HEK293 (cell line): ENCODE measurements at regions not wholly inside any gene's neighbourhood (a gene's known extent, or its start where the extent isn't known, plus 50 kb on each side); places are given as distances from the start of the nearest gene placed in this dataset.

ENCODE experiments used
- CTCF ChIP-seq: fragments of 450-650 bp; formaldehyde crosslinking; IDR thresholded peaks from 2 replicates; pipeline ENCODE4 v1.5.1; 2016; ENCODE audit warnings: missing biosample characterization, missing genetic modification characterization
- ELK4 ChIP-seq: IDR thresholded peaks from 2 replicates; pipeline ENCODE4 v1.6.1; 2011; ENCODE audit warnings: mild to moderate bottlenecking, low read depth, low read length, borderline replicate concordance
- ZNF521 ChIP-seq: fragments of 450-650 bp; formaldehyde crosslinking; IDR thresholded peaks from 2 replicates; pipeline ENCODE4 v1.5.1; 2017; ENCODE audit warnings: missing biosample characterization, mild to moderate bottlenecking, missing genetic modification characterization
- ZSCAN18 ChIP-seq: fragments of 450-650 bp; formaldehyde crosslinking; IDR thresholded peaks from 2 replicates; pipeline ENCODE4 v1.5.1; 2016; ENCODE audit warnings: missing biosample characterization, missing genetic modification characterization

- TF ChIP-seq CTCF (tag by site-specific recombination) = no peak
- TF ChIP-seq ELK4 = no peak
- no peak for TF ChIP-seq ZNF521 (tag by site-specific recombination)
- no peak for TF ChIP-seq ZSCAN18 (tag by site-specific recombination)
These were observed 103.1 kb downstream of the UCHL1 start for GRCh38 chr4:41359836-41360213.
